Sciatic nerve (tissue), 2 donors: ENCODE measurements at regions not wholly inside any gene's neighbourhood (a gene's known extent, or its start where the extent isn't known, plus 50 kb on each side); places are given as distances from the start of the nearest gene placed in this dataset.

Experiments
- ATAC-seq: fragments of 200-7000 bp; cut with Tn5 transposase; one replicate; pipeline ENCODE4 v1.9.1; 2020; ENCODE audit warnings: mild to moderate bottlenecking, moderate library complexity
- DNase-seq: peaks from one replicate; pipeline ENCODE4 v3.0.0-alpha.2; 2020; ENCODE audit warnings: low spot score
- intact Hi-C: fragments of 100-400 bp; cut with DNase I; formaldehyde crosslinking; loops from one replicate; pipeline ENCODE4 v1.14.2; 2022
- donor health status: DM: no; HTN: no; CAD: no.
- donor health status: DM: no; HTN: no; CAD: no.

- ATAC-seq (no peak), DNase-seq (no peak)
- intact Hi-C loops: loop anchor here (10.0 kb wide), 1 partner anchor 1424 kb away; no protein-coding TSS in a partner anchor
Measured at GRCh38 chr7:32428546-32428945, 61.6 kb downstream of the LSM5 start.

- DNase-seq: peak; percentile 80
- intact Hi-C loops: loop anchor here (10.0 kb wide), 1 partner anchor 1423 kb away; no protein-coding TSS in a partner anchor
- ATAC-seq: peak; percentile 65
Measured at GRCh38 chr7:32427769-32428291, 62.4 kb downstream of the LSM5 start.

DNA sequence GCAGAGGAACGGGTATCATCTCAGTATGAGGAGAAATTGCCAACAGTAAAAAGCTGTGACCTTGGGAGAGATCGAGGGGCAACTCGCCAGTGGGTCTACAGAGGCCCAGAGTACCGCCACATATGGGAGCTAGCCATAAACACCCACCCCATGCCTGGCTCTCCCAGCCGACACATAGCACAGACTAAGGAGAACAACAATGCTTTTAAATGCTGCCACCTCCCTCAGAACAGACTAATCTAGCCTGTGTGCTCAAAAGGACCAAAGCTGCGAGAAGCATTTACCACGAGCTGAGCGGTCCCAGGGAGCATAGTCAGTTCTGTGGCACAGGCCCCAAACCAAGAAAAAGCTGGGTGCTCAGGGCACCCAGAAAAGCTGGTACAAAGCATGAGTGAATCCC lies 73.3 kb downstream of the LSM5 start:
- ATAC-seq (no peak), DNase-seq (no peak)
- intact Hi-C loops: no loop called here

DNA sequence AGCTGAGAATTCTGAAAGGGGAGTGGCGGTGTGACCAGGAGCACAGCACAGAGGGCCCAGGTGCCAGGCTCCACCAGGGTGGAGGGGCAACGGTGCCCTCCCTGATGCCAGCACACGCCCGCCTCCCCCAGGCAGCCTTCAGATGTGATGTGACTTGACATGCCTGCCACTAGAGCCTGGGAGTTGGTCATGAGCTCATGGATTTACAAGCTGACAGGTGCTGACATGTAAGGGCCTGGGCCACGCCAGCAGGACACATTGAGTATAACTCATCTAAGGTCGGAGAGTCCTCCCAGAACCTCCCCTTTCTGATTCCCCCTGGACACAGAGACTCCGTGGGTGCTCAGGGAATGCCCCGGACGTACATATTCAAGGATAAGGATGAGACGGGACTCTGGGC lies 74.2 kb downstream of the LSM5 start:
- ATAC-seq (no peak), DNase-seq (no peak)
- intact Hi-C loops: no loop called here

GRCh38 chr7:32415519-32415918 lies 74.7 kb downstream of the LSM5 start:
- ATAC-seq (no peak), DNase-seq (no peak)
- intact Hi-C loops: no loop called here

- no peak for DNase-seq
- intact Hi-C loops: no loop called here
- ATAC-seq: no peak
Measured at GRCh38 chr7:32412471-32412870, 77.7 kb downstream of the LSM5 start.

DNA sequence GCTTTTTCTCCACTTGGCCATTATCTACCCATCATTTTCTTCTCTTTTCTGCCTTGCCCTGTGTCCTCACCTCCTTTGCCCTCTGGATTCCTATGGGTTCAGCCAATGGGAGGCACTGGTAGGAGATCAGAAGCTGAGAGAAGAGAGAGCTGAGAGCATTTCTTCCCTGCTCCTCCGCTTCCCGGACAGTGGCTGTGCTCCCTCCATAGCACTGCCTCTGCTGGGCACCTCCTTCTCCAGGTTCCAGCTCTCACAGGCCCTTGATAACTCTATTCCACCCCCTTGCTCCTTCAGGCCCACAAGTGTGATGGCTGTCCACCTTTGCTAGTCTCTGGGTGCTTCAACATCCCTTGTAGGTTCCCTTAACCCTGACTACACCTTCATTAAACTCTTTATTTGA lies 79.6 kb downstream of the LSM5 start:
- ATAC-seq: no peak
- no peak for DNase-seq
- intact Hi-C loops: no loop called here

GRCh38 chr7:32406386-32406785 lies 83.8 kb downstream of the LSM5 start:
- no peak for DNase-seq
- intact Hi-C loops: no loop called here
- ATAC-seq: no peak

DNA sequence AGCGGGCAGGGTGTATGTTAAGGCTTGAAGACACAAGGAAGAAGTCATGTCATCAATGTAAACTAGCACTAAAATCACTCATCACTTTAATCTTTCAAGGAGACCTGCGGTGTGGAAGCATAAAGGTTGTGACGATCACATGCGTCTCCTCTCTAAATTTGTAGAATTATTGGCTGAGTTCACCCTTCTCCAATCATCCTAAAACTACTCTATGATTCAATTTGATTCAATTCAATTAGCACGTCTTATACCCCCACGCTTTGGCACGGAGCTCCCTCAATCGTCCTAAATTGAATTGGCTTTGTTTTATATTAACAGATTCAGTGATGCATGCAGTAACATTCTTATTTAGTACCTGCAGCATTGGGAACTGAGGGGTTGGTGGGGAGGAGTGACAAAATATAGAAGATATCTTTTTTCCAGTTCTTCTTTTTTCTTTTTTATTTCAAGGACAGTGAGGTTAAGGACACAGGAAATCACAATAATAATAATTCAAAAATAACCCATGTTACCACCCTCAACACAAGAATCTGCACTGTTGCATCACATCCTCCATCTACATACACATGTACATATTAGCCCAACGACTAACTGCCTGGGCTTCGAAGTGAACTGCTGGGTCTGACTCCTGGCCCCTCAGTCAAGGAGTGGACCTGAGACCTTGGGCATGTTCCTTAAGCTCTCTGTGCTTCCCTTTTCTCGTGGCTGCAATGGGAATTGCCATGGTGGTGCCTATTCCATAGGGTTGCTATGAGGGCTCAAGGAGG lies 86.5 kb downstream of the LSM5 start:
- ATAC-seq: no peak
- intact Hi-C loops: no loop called here
- no peak for DNase-seq

- intact Hi-C loops: no loop called here
- ATAC-seq: no peak
- DNase-seq: no peak
Measured at GRCh38 chr7:32400676-32401075, 89.5 kb downstream of the LSM5 start.

- no peak for ATAC-seq
- no peak for DNase-seq
- intact Hi-C loops: no loop called here
Measured at GRCh38 chr7:32399311-32399710, 90.9 kb downstream of the LSM5 start.

- DNase-seq (no peak), ATAC-seq (no peak)
- intact Hi-C loops: no loop called here
Measured at GRCh38 chr7:32395168-32395567, 95.0 kb downstream of the LSM5 start.

- ATAC-seq (no peak), DNase-seq (no peak)
- intact Hi-C loops: no loop called here
Measured at GRCh38 chr7:32393861-32394260, 96.3 kb downstream of the LSM5 start.

- ATAC-seq: no peak
- intact Hi-C loops: no loop called here
- DNase-seq: no peak
Measured at GRCh38 chr7:32390210-32390609, 100.0 kb downstream of the LSM5 start.

DNA sequence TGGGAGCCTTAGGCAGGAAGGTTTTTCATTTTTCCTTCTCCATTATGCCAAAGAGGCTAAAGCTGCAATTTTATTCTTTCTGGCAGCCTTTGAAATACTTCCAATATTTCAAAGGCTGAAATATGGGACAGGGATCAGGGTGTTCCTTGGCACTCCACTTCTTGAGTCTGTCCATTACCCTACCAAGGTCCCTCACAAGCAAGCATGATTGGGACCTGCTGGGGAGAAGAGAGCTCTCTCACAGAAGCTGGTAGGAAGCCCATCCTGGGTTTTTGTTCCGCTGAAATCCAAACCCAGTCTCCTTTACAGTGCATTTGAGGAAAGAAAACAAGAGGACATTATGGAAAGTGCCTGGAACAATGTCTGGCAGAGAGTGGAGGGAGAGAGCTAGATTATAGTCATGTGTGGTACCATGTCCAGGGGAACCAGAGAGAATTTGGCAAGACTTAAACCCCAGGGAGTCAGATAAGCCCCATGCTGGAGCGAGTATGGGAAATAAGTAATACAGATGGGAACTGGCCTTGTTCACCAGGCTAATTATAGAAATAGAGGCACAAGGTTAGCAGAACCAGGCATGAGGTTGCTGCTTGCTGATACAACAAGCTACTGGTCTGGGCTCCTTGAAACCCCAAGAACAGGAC lies 104.7 kb downstream of the LSM5 start:
- DNase-seq: no peak
- ATAC-seq: no peak
- intact Hi-C loops: no loop called here

DNA sequence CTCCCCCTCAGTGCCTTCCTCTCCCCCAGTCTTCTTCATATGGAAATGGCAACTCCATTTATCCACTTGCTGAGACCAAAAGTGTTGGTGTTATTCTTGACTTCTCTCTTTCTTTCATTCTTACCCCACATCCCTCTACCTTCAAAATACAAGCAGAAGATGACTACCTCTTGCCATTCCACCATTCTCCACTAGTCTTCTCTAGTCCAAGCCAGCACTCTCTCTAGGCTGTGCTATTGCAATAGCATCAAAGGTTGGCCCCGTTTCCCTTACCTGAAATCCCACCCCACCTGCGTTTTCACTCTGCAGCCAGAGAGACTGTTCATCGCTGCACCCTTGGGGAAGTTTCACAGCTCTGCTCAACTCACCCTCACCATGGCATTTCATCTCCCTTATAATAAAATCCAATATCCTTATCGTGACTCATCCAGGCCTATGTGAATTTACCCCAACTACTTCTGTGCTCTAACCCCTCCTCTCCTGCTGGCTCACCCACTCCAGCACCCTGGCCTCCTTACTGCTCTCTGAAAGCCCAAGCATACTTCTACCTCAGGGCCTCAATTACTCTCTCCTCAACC lies 109.1 kb downstream of the LSM5 start:
- DNase-seq (no peak), ATAC-seq (no peak)
- intact Hi-C loops: no loop called here

- intact Hi-C loops: no loop called here
- ATAC-seq: no peak
- DNase-seq: no peak
Measured at GRCh38 chr7:32379510-32380112, 110.6 kb downstream of the LSM5 start.

DNA sequence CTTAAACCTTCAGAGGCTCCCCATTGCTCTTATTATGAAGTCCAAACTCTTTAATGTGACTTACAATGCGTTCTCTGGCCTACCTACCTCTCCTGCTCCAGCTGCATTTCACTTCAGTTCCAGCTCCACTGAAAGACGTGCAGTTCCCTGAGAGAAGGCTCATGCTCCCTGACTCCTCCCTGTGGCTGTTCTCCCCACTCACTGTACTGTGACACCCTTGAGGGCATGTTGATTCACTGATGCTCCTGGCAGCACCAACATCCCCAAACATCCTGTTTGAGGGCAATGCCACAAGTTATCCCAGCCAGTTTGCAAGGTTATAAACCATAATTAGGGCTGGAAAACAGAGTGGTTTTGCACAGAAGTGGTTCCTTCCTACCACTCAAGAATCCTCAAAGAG lies 111.2 kb downstream of the LSM5 start:
- intact Hi-C loops: no loop called here
- ATAC-seq: no peak
- DNase-seq: no peak

- DNase-seq: no peak
- ATAC-seq: no peak
Measured at GRCh38 chr7:32364581-32364980, 125.6 kb downstream of the LSM5 start.

GRCh38 chr7:32360127-32360526 lies 130.1 kb downstream of the LSM5 start:
- ATAC-seq (no peak), DNase-seq (no peak)
- intact Hi-C loops: loop anchor here (10.0 kb wide), 1 partner anchor 615 kb away; no protein-coding TSS in a partner anchor

More at GRCh38 chr7:32364581-32364980, 125.6 kb downstream of the LSM5 start:
- intact Hi-C loops: loop anchor here (10.0 kb wide), 1 partner anchor 620 kb away; no protein-coding TSS in a partner anchor
